ENCODE measurements at regions not wholly inside any gene's neighbourhood (a gene's known extent, or its start where the extent isn't known, plus 50 kb on each side); places are given as distances from the start of the nearest gene placed in this dataset.
"Not testable (repeated sequence)": the region's sequence is repeated elsewhere in the genome, so short reads cannot be mapped to it uniquely, and the experiment has no call there.

DNA sequence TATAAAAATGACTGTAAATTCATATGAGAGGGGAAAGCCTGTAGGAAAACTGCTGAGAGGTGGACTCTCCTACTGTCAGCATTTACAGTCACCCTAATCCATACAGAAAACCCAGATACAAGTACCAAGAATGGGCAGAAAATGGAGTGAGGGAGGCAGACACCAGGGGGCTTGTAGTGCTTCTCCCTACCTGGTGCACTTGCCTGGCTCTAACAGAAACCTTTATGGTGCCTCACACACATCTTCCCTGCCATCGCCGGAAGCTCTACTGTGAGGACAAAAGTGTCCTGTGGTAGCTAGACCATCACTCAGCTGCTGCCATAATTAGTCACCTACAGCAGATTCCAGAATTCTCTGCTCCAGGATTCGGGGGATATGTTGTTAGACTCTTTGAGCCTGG, 441.3 kb downstream of the TFAP2B start:
- no peak for DNase-seq

DNA sequence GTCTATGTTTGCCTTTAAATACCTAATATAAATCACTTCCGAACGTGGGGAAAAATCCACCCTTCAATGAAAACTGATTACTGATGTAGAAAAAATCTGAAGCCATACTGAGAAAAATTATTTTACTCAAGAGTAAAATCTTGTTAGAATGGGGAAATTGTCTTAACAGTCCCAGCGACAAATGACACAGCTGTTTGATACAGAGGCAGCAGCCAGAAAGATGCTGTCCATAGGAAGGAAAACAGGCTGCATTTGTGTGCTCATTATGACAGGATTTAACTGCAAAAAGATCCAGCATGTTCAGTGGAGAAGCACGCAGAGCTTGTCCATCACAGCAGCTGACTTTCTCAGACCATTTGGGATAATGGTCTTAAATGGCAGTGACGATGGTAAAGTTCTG, 443.0 kb downstream of the TFAP2B start:
- no peak for DNase-seq

GRCh38 chr6:51265426-51265825, 446.8 kb downstream of the TFAP2B start:
- peak; percentile 18 for DNase-seq

DNA sequence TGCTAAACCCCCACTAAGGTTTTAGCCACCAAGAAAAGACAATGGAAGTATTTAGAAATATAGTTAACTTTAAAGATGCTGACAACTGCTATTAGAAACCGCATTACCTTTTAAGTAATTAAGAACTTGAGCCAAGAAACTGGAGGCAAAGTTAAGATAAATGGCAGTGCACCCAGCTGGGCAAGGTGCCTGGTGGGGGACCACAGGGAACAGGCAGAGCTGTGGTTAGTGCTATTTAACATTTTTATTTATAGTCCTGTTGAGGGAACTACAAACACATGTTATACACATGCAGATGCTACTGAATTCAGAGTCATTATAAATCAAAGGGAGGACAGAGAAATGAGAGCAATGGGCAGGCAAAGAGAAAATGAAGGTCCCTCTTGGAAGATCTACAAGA, 447.9 kb downstream of the TFAP2B start:
- DNase-seq, result no peak

GRCh38 chr6:51268666-51269065, 450.0 kb downstream of the TFAP2B start:
- no peak for DNase-seq

DNA sequence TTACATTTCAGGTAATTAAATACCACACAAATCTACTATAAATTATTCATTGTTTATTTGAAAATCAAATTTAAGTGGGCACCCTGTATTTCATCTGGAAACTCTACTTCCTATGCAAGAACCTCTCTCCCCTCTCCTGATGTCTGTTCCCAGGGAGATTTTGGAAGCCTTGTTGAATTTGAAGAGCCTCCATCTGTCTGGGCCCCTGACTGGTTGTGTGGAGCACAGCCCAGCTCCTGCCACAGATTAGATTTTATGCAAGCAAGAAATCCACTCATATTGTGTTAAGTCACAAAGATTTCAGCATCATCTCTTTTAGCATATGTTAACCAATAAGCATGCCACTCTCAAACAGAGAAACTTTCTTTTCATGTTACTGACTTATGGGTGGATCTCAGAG, 451.2 kb downstream of the TFAP2B start:
- no peak for DNase-seq

DNA sequence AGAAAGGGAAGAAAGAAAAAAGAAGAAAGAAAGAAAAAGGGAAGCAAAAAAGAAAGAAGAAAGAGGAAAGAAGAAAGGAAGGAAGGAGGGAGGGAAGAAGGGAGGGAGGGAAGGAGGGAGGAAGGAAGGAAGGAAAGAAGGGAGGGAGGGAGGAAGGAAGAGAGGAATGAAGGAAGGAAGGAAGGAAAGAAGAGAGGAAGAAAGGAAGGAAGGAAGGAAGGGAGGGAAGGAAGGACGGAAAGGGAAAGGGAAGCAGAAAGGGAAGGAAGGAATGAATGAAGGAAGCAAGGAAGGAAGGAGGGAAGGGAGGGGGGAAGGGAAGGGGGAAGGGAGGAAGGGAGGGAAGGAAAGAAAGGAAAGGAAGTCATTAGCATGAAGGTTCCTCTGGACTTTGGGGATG, 452.9 kb downstream of the TFAP2B start:
- no peak for DNase-seq

DNA sequence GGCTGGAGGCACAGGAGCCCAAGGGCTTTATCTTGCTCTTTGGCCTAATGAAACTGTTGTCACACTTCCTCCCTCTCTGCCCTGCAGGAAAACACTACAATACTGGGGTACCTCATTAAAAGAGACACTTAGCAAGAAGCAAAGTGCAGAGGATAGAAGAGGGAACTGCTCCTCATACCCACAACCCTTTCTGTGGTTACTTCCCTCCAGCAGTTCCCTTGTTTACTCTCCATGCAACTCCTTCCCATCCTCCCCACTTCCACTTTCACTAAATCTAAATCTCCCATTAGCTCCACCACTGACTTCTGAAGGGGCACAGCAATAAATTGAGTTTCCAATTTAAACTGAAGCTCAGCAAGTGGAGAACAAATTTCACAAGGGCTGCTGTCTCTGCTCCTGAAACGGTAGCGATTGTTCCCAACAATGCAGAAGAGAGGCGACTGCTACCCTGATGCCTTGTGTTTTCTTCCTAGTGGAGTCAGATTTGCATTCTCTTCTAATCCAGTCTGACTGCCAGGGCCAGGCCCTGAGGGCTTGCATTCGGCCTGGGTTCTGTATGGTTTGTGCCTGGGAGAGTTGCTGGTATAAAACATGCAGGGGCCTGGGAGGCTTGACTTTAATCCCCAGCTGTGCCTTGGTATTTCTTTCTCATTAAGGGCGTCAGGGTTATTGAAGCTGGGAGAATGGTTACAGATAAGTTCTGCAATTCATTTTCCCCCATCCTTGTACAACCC, 454.7 kb downstream of the TFAP2B start:
- DNase-seq, result peak; percentile 40

GRCh38 chr6:51277474-51277873, 458.8 kb downstream of the TFAP2B start:
- DNase-seq, result no peak

DNA sequence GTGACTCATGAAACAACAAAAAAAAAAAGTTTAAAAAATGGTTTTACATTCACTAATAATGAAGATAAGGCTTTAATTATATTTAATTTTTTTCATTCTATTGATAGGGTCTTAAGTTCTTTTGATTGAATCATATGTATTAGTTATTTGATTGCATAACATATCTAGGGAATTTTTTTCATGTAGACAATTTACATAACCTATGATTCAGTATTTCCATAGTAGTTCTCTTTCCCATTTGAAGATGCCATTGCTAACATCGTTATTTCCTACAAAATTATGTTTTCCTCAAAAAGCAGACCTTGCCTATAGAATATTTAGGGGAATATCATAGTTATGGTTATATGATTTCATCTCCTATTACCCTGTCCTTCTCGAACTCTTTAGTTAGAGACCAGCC, 463.4 kb downstream of the TFAP2B start:
- DNase-seq, result no peak

- DNase-seq, result peak; percentile 4
Observed at GRCh38 chr6:51283723-51284355, 465.2 kb downstream of the TFAP2B start.

- no peak for DNase-seq
Observed at GRCh38 chr6:51285876-51286275, 467.2 kb downstream of the TFAP2B start.

DNA sequence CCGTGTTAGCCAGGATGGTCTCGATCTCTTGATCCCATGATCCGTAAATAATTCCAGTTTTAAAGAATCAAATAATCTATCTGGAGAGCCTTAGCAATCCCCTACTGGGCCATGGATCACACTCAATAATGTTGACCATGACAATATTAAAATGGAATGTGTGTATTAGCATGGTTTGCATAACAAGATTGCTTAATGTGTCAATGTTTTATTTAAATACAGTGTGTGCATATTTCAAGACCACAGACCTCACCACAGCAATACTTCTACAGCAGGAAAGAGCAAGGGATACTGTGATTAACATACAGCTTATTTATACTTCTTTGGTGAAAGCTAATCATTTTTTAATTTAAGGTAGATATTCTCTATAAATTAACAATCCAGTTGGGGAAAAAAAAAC, 470.4 kb downstream of the TFAP2B start:
- DNase-seq, result no peak

DNA sequence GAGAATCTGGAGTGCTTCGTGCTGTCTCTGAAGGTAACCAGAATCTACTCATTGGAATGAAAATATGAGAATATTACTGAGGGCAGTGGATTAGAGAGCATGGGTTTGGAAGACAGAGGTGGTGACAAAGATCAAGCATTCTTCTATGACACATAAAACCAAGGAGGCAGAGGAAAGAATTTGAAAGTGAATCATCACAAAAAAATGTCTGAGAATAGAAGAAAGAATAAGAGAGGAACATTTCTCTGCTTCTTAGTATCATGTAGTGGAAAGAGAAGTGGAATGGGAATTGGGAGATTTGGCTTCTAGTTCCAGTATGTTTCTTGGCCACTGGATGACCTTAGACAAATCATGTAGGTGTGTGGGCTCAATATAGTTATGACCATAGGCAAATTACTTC, 474.0 kb downstream of the TFAP2B start:
- DNase-seq, result no peak

DNA sequence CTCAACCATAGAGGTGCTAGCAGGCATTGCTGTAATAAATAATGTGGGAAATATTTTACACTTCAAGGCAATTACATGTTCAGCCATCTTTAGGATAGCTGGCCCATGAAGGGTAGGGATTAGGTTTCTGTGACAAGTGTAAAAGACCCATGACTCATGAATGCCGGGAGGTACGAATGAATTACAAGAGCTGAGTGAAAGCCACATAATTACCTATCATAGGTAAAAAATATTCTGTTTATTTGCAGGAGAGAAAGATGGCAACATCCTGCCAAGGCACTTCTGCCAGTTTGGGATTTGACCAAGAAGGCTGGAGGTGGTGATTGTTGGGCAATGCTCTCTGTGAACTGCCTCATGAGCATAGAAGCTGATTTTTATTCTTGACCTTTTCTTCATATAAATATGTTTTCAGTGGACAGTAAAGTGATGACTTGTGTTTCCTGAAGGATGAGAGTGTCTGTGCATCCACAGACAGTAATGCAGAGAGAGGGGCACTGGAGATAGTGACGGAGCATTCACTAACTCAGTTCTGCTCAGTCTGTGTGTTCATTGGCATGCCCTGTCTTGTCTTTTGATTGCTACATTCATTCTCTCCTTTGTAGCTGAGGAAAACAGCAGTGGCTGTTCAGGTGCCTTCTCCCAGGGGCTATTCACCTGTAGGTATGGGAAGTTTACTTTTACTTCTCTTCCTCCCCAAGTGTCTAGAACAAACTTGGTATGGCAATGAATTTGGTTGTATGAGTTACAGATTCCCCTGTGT, 481.1 kb downstream of the TFAP2B start:
- no peak for DNase-seq

DNA sequence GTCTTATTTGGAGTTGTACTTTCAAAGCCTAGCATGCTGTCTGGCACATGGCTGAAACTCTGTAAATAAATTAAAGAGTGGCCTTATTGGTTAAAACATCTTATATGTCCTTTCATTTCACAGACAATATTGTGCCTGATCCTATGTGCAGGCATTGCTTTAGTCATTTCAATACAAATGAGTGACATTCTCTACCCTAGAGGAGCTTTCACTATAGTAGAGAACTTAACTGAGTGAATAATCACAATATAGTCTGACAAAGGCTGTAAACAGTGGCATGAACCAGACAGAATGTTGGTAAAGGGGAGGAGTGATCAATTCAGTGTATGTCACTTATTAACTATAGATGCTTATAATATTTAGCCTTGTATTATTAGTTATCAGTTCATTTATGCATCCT, 481.8 kb downstream of the TFAP2B start:
- no peak for DNase-seq

- no peak for DNase-seq
Observed at GRCh38 chr6:51301962-51302361, 483.3 kb downstream of the TFAP2B start.

DNA sequence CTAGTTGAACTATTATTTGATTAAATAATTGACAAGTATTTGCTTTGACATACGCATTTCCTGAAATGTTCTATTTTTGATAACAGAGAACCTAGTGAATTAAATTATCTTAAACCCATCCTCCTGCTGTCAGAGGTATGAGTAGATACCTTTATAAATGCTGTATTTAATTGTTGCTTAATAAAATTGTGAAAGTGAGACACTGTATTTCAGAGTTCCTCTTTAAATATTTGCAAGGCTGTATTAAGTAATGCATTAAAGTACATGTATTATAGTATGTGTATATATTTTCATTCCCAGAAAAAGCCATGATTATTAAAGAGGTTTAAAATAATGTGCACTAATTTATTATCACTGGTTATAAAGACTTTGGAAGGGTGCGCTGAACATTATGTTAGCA, 483.8 kb downstream of the TFAP2B start:
- no peak for DNase-seq

DNA sequence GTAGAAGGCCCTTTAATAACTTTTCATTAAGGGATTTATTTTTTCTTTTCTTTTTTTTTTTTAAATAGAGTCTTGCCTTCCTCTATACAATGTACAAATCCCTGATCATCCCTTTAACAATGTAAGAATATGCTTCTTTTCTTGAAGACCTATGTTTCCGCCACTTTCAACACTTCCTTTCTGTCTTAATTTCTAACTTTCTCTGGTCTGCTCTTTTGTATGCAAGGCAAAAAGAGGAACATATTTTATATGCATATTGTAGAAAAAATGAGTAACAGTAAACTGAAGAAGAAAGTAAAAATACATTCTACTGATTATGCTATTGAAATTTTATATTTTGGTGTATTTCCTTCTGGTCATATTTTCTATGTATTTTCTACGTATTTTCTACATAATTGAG, 484.7 kb downstream of the TFAP2B start:
- no peak for DNase-seq

- DNase-seq, result no peak
Observed at GRCh38 chr6:51314965-51315364, 496.3 kb downstream of the TFAP2B start.

- DNase-seq, result no peak
Observed at GRCh38 chr6:51318674-51319073, 500.0 kb downstream of the TFAP2B start.

GRCh38 chr6:51321477-51321876, 502.8 kb downstream of the TFAP2B start:
- DNase-seq, result not testable (repeated sequence)

- DNase-seq, result no peak
Observed at GRCh38 chr6:51322505-51322904, 503.8 kb downstream of the TFAP2B start.

DNA sequence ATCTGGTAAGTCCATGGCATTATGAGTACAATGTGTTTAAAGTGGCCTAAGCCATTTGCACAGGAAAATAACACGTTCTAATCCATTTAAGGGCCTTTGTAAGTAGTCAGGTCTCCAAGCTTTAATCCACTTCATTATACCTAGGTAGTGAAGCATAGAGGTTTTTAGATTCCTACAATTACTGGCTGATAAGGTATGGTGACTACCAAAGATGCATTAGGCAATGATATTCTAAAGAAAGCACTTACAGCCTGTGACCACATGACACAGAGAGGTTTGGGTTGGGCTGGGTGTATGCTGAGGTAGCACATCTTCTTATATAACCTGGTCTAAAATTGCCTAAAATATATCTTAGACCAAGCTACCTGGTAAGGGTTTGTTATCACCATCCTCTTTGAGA, 504.4 kb downstream of the TFAP2B start:
- no peak for DNase-seq
